B cell (primary cell): ENCODE measurements at regions not wholly inside any gene's neighbourhood (a gene's known extent, or its start where the extent isn't known, plus 50 kb on each side); places are given as distances from the start of the nearest gene placed in this dataset.

ENCODE experiments used
- EZH2 ChIP-seq: IDR thresholded peaks from 2 replicates; pipeline ENCODE4 v1.6.1; 2012; ENCODE audit warnings: borderline replicate concordance, low read depth, mild to moderate bottlenecking, moderate library complexity, low read length; ENCODE audit not compliant: insufficient read depth, poor library complexity, severe bottlenecking
- TF ChIP-seq, protein P1 (sequence below): fragments of 200-600 bp; IDR thresholded peaks from one replicate; pipeline ENCODE4 v1.8.0; 2022; ENCODE audit warnings: antibody characterized with exemption, mild to moderate bottlenecking

DNA sequence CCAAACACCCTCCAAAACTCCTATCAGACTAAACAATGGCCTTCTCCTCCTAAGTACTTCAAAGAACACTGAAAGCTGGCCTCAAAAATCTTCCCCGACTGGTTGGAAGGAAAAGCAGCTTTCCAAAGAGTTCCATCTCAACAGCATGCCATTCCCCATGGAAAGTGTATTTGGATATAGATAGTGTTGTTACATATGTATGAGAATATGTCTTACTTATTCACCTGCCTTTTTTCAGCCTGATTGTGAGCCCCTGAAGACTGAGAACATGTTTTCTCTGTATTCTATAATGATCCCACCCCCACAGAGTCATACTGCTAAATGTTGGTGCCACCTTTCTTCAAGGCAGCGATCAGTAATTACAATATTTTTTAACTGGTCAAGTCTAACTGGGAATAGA lies 185.4 kb upstream of the G2E3 start:
- TF ChIP-seq, protein P1, sequence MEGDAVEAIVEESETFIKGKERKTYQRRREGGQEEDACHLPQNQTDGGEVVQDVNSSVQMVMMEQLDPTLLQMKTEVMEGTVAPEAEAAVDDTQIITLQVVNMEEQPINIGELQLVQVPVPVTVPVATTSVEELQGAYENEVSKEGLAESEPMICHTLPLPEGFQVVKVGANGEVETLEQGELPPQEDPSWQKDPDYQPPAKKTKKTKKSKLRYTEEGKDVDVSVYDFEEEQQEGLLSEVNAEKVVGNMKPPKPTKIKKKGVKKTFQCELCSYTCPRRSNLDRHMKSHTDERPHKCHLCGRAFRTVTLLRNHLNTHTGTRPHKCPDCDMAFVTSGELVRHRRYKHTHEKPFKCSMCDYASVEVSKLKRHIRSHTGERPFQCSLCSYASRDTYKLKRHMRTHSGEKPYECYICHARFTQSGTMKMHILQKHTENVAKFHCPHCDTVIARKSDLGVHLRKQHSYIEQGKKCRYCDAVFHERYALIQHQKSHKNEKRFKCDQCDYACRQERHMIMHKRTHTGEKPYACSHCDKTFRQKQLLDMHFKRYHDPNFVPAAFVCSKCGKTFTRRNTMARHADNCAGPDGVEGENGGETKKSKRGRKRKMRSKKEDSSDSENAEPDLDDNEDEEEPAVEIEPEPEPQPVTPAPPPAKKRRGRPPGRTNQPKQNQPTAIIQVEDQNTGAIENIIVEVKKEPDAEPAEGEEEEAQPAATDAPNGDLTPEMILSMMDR, result no peak
- no peak for TF ChIP-seq EZH2
